Neural progenitor cell (in vitro differentiated cells): ENCODE measurements at regions not wholly inside any gene's neighbourhood (a gene's known extent, or its start where the extent isn't known, plus 50 kb on each side); places are given as distances from the start of the nearest gene placed in this dataset.

Experiments
- CTCF ChIP-seq: fragments of 200-600 bp; sonication (generic); IDR thresholded peaks from 2 replicates; pipeline ENCODE4 v1.5.1; 2017; ENCODE audit warnings: antibody characterized with exemption, mild to moderate bottlenecking
- EZH2 ChIP-seq: fragments of 200-600 bp; sonication (generic); IDR thresholded peaks from 2 replicates; pipeline ENCODE4 v1.6.1; 2017; ENCODE audit warnings: antibody characterized with exemption, mild to moderate bottlenecking, moderate library complexity

GRCh38 chr21:16500271-16500670 lies 770.5 kb downstream of the USP25 start:
- TF ChIP-seq CTCF (no peak), EZH2 (no peak)
